Loucy (cell line): ENCODE measurements at regions not wholly inside any gene's neighbourhood (a gene's known extent, or its start where the extent isn't known, plus 50 kb on each side); places are given as distances from the start of the nearest gene placed in this dataset.
"Not testable (repeated sequence)": the region's sequence is repeated elsewhere in the genome, so short reads cannot be mapped to it uniquely, and the experiment has no call there.

ENCODE experiments used
- CTCF ChIP-seq: fragments of 200-600 bp; sonication (generic); conservative IDR thresholded peaks from 2 replicates; pipeline ENCODE4 v1.5.1; 2014; ENCODE audit warnings: mild to moderate bottlenecking, antibody characterized with exemption, low read length
- EZH2phosphoT487 ChIP-seq: fragments of 200-600 bp; IDR thresholded peaks from 2 replicates; pipeline ENCODE4 v1.6.1; 2018; ENCODE audit warnings: antibody characterized with exemption, mild to moderate bottlenecking, moderate library complexity, borderline replicate concordance

- not testable (repeated sequence) for TF ChIP-seq CTCF, EZH2phosphoT487
Observed at GRCh38 chr17:15833890-15834289, 101.8 kb downstream of the TBC1D26 start.
